Neutrophil (primary cell): ENCODE measurements at regions not wholly inside any gene's neighbourhood (a gene's known extent, or its start where the extent isn't known, plus 50 kb on each side); places are given as distances from the start of the nearest gene placed in this dataset.

Experiments used
- H3K27ac ChIP-seq: fragments of 200-600 bp; sonication (generic); 2 replicates; pipeline ENCODE4 v1.5.1; 2016; ENCODE audit warnings: mild to moderate bottlenecking, moderate library complexity
- H3K27me3 ChIP-seq: fragments of 200-600 bp; sonication (generic); 2 replicates; pipeline ENCODE4 v1.6.0; 2016; ENCODE audit warnings: mild to moderate bottlenecking
- H3K36me3 ChIP-seq: fragments of 200-600 bp; sonication (generic); 2 replicates; pipeline ENCODE4 v1.5.1; 2017
- H3K4me1 ChIP-seq, 2 experiments: fragments of 200-600 bp in 1 of 2; sonication (generic) in 1 of 2; 1 replicate in 1 of 2; 2 replicates in 1 of 2; pipeline versions ENCODE4 v1.5.1 to v1.6.1; 2013 to 2016; ENCODE audit warnings: low read depth in 1 of 2, low read length in 1 of 2, mild to moderate bottlenecking in 1 of 2, moderate library complexity in 1 of 2; ENCODE audit not compliant: control insufficient read depth in 1 of 2, insufficient read depth in 1 of 2
- H3K4me3 ChIP-seq, 2 experiments: fragments of 200-600 bp in 1 of 2; sonication (generic) in 1 of 2; 1 replicate in 1 of 2; 2 replicates in 1 of 2; pipeline ENCODE4 v1.5.1; 2013 to 2016; ENCODE audit warnings: low read depth in 1 of 2, low read length in 1 of 2, mild to moderate bottlenecking in 1 of 2, moderate library complexity in 1 of 2
- H3K9me3 ChIP-seq: fragments of 200-600 bp; sonication (generic); 2 replicates; pipeline ENCODE4 v1.5.1; 2016
- TF ChIP-seq, protein P1 (sequence below): fragments of 200-600 bp; sonication (generic); IDR thresholded peaks from 2 replicates; pipeline ENCODE4 v1.5.1; 2016; ENCODE audit warnings: antibody characterized with exemption

DNA sequence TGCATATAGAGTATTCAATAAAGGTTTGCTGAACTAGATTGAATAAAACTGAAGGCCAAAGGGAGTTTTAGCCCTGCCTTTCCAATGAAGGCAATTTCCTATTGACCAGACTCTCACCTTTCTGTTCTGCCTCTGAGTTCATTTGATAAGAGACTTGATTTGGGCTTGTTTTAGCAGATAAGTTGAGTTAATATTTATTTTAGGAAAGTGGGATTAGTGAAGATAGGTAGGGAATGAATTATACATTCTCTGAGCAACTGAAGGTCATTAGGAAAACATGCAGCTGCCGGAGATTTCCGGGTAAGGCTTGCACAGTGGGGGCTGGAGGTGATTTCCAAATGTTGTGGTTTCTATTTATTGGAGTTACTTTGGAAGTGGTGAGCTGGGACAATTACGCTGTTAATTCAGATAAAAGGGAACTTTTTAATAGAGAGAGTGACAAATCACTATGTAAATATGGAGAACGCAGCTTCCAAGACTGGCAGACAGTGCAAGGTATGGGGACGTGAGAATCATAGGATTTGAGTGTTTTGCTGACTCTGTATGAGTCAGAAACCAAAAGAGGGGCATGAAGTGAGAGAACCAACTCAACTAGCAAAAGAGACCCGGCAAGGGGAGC lies 553.6 kb upstream of the BOD1L1 start:
- H3K4me1 ChIP-seq, result peaks cover 13 to 19% of the 10 kb centered on the region in 2 experiments
- H3K4me3 ChIP-seq, result no peak overlapping the region
- TF ChIP-seq, protein P1, sequence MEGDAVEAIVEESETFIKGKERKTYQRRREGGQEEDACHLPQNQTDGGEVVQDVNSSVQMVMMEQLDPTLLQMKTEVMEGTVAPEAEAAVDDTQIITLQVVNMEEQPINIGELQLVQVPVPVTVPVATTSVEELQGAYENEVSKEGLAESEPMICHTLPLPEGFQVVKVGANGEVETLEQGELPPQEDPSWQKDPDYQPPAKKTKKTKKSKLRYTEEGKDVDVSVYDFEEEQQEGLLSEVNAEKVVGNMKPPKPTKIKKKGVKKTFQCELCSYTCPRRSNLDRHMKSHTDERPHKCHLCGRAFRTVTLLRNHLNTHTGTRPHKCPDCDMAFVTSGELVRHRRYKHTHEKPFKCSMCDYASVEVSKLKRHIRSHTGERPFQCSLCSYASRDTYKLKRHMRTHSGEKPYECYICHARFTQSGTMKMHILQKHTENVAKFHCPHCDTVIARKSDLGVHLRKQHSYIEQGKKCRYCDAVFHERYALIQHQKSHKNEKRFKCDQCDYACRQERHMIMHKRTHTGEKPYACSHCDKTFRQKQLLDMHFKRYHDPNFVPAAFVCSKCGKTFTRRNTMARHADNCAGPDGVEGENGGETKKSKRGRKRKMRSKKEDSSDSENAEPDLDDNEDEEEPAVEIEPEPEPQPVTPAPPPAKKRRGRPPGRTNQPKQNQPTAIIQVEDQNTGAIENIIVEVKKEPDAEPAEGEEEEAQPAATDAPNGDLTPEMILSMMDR, result no peak
- no peaks in the 10 kb centered on the region for H3K36me3 ChIP-seq
- no peak overlapping the region for H3K27ac ChIP-seq
- no peaks in the 10 kb centered on the region for H3K27me3 ChIP-seq
- no peaks in the 10 kb centered on the region for H3K9me3 ChIP-seq

DNA sequence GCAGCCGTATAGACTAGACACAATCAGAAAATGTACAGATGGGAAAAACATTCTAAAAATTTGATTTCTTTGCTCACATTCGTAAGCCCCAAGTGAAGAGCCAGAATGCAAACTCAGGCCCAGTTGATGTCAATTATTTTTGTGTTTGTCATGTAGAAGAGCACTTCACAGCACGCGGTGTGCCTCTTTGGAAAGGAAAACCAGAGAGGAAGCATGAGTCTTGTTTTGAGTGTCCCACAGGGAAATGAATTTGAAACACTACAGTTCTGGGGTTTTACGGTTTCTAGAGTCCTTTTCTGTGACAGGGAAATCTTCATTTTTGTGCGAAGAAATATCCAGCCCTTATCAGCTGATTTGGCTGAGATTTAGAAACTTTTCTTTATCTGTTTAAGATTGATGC lies 554.6 kb upstream of the BOD1L1 start:
- no peaks in the 10 kb centered on the region for H3K36me3 ChIP-seq
- no peaks in the 10 kb centered on the region for H3K27me3 ChIP-seq
- no peak overlapping the region for H3K4me3 ChIP-seq
- peaks cover 13 to 19% of the 10 kb centered on the region in 2 experiments for H3K4me1 ChIP-seq
- H3K27ac ChIP-seq, result no peak overlapping the region
- no peaks in the 10 kb centered on the region for H3K9me3 ChIP-seq
- TF ChIP-seq, protein P1, result no peak

DNA sequence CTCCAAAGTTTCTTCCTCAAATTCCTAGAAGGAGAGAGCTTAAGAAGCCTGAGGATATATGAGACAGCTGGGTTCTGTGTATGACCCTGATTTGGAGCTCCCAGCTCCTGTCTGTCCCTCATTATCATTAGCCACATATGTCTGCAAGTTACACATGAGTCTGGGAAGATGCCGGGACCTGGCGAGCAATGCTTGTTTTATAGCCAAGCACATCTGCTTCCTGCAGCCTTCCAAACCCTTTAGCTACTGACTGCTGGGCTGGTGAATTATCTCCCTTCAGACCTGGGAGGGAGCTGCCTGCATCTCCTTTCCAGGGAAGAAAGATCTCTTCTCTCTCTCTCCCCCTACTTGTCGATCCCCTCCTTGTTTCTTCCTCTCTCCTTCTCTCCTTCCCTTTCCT lies 556.7 kb upstream of the BOD1L1 start:
- no peaks in the 10 kb centered on the region for H3K36me3 ChIP-seq
- H3K27me3 ChIP-seq, result no peaks in the 10 kb centered on the region
- no peaks in the 10 kb centered on the region for H3K9me3 ChIP-seq
- H3K4me3 ChIP-seq, result no peak overlapping the region
- H3K27ac ChIP-seq, result no peak overlapping the region
- TF ChIP-seq, protein P1, result no peak
- H3K4me1 ChIP-seq, result peaks cover 0 to 1% of the 10 kb centered on the region in 2 experiments

DNA sequence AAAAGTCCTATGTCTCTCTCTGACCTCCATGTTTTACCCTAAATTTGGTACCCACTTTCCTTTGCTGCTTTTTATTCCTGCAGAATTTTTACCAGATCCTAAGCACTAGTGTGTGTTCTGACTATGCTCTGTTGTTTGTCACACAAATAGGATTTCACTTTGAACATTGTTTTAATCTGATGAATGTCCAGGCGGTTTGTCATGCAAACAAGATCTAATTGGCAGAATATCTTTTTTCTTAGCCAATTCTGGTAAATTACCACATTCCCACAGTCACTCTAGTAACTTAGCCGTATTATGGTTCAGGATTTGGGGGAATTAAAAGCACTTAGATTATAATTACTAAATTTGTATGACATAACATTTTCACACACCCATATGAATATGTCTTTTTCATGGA lies 557.2 kb upstream of the BOD1L1 start:
- Histone ChIP-seq H3K27me3 (no peaks in the 10 kb centered on the region), H3K27ac (no peak overlapping the region), H3K4me1 (no peaks in the 10 kb centered on the region), H3K9me3 (no peaks in the 10 kb centered on the region), H3K4me3 (no peak overlapping the region), H3K36me3 (no peaks in the 10 kb centered on the region)
- TF ChIP-seq, protein P1, result no peak

DNA sequence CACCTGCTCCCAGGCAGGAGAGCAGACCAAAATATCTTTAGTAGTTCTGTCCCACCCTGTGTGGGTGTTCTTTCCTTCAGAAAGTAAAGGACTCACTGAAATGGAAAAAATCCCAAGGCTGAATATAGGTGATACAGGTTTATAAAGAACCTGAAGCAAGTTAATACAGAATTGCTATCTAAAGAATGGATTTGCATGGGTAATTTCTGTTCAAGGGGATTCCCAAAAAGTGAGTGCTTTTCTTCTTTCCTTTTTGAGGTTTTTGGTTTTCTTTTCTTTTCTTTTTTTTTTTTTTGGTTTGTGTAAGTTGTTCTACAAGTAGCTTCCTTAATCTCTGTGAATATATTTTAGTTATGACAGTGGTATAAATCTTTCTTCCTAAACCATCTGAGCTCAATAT lies 560.7 kb upstream of the BOD1L1 start:
- no peaks in the 10 kb centered on the region for H3K36me3 ChIP-seq
- H3K4me3 ChIP-seq, result no peak overlapping the region
- TF ChIP-seq, protein P1, result no peak
- H3K27ac ChIP-seq, result no peak overlapping the region
- H3K9me3 ChIP-seq, result no peaks in the 10 kb centered on the region
- H3K4me1 ChIP-seq, result no peaks in the 10 kb centered on the region
- no peaks in the 10 kb centered on the region for H3K27me3 ChIP-seq
